DMS 273 treated with DMSO at 0.1 percent for 48 hours (cell line): ENCODE measurements at regions not wholly inside any gene's neighbourhood (a gene's known extent, or its start where the extent isn't known, plus 50 kb on each side); places are given as distances from the start of the nearest gene placed in this dataset.
"Not testable (repeated sequence)": the region's sequence is repeated elsewhere in the genome, so short reads cannot be mapped to it uniquely, and the experiment has no call there.

ENCODE experiments used
- DNase-seq: peaks from one replicate; lab custom pipeline; 2025; lab: John Stamatoyannopoulos, UW

DNA sequence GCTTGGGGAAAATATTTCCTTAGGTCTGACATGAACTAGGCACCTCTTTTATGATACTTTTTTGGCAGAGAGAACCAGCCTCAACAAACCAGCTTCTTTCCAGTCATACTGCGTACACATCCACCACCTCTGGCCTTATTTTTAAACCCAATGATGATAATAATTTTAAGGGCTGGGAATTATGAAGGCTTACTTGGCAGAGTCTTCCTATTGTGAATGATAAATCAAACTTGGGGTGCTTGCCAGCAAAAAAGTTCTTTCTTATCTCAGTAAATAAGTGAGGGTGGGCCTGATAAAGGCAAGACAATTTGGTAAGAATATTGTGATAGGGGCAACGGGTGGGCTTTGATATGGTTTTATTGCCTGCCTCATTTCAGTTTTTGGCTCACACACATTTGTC, 1230.2 kb upstream of the ZEB2 start:
- DNase-seq: no peak

DNA sequence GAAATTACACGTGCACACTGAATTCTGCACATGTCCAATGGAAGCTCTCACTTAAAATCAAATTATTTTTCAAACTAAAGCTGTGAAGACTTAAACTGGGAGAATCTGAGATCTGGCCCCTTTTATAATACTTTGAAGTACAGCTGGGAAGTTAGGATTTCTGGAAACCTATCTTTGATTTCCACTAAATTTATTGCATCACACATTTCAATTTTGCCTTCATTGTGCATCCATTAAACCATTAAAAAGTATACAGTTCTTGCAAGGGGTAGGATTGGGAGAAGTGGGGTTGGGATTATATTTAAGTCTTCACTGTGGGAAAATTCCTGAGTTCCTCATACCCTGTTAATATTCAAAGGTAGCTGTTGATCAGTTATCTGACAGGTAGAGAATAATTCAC, 1229.6 kb upstream of the ZEB2 start:
- no peak for DNase-seq

DNA sequence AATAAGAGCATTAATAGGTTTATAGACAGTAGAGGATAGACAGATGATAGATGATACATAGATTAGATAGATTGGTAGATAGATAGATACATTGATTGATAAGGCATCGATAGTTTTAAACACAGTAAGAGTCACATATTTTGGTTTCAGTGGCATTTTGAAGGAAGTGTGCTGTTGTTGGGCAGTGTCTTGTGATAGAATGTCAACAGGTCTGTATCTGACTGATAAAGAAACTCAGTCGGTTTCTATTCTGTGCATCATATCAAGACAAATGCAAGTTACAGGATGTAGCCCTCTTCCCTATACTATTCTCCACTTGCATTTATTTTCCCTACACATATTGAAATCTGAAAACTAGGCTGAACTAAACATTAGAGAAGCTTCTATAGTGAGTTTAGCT, 1229.0 kb upstream of the ZEB2 start:
- DNase-seq: no peak

DNA sequence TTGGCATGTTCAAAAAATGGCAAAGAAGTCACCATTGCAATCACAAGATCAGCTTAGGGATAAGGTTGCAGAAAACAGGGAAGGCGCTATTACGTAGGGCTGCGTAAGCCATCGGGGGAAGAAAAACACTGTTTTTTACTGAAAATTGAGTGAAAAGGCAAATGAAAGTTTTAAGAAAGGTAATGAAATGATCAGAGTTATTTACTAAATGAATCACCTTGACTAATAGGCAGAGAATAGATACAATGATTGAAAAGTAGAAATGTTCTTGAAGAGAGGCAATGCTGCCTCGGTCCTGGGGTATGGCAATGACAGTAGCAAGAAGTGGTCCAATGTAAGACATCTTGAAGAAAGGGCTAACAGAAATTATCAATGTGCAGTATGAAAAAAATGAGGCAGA, 1227.8 kb upstream of the ZEB2 start:
- DNase-seq: no peak

DNA sequence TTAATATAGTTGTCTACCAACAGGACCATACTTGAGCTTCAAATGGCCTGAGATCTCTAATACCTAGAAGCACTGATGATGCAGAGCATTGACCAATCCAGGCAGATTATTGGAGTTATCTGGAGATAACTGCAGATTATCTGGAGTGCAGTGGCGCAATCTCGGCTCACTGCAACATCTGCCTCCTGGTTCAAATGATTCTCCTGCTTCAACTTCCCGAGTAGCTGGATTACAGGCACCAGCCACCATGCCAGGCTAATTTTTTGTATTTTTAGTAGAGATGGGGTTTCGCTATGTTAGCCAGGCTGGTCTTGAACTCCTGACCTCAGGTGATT, 1225.4 kb upstream of the ZEB2 start:
- not testable (repeated sequence) for DNase-seq

DNA sequence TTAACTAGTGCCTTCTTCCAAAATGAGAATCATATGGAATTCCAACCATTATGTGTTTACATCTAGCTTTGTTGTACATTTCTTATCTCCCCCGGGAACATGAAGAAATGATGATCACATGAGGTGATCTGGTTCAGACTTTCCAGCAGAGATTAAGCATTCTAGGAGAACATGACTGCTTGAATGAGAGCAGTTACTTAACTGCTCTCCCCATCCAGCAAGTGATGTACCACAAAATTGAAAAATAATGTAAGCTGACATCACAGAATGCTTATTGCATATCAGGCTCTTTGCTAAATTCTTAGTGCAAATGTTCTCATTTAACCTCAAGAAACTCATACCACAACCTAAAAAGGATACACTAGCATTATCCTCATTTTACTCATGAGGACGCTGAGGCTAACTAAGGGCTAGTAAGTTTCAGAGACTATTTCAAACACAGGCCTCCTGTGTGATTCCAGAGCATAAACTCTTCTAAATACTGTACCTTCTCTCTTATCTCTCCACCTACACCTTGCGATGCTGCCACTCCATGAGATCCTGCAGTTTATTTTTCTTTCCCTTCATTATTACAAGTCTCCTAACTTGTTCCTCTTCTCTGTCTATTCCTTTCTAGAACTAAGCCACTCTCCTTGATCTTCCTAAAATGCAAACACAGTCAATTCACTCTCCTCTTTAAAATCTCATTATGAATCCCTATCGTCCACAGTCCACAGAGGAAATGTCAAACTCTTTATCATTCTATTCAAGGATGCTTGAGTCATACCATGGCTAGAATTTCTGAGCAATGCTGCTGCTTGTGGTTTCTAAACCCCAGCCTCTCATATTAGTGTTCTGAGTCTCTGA, 1224.8 kb upstream of the ZEB2 start:
- DNase-seq: no peak

DNA sequence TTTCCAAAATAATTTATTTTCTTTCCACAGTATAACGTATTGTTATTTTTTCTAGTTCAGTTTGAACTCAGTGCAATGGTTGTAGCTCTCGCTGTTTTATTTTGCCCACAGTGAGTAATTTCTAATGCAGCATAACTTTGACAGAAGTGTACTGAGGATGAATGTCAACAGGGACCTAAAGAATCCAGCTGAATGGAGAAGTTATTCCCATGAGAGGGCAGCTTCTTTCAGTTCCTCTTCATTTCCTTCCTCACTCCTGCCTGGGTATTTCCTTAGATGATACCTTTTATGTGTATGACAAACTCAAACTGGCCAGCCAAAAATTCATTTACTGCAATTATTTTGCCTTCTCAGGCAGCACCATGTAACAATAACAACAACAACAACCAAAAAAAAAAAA, 1223.1 kb upstream of the ZEB2 start:
- DNase-seq: no peak

DNA sequence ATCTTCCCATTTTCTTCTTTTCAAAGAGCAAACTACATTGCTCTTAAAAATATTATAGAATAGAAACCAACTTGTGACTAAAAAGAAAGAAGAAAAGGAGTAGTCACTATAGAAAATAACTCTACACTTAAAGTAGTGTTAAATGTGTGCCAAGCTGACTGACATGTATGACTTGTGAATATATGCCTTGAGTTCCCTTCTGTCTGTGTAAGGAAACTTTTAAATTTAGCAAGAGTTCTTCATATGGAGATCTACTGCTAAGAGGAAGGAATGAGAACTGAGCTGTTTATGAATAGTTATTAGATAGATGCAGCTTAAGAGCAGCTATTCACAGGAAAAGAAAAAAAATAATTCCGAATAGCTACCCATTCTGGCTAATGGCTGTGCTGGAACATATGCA, 1221.7 kb upstream of the ZEB2 start:
- DNase-seq: no peak

DNA sequence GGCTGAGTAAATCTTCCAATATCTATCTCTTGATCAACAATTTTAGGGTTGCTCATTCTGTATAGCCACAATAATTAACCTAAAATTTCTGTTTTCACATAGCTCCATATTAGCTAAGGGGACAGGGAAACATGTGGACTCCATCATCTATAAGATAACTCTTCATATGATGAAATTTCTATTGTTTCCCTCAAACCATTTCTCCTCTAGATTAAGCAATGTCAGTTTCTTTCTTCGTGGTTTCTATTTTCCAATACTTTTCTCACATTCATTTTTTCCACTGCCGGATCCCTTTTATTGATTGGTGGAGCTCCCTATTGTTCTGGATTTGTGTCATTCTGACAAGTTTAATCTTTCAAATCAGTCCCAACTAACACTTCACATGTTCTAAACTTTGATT, 1221.3 kb upstream of the ZEB2 start:
- no peak for DNase-seq

DNA sequence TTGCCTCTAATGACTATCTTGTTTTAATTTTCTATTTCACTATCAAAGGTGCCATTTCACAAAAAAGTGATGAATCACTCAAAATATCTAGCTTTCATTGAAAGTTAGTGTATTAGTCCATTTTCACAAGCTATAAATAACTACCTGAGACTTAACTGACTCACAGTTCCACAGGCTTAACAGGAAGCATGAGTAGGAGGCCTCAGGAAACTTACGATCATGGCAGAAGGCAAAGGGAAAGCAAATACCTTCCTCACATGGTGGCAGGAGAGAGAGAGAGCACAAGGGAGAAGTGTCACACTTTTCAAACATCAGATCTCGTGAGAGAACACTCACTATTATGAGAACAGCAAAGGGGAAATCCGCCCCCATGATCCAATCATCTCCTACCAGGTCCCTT, 1220.4 kb upstream of the ZEB2 start:
- no peak for DNase-seq

DNA sequence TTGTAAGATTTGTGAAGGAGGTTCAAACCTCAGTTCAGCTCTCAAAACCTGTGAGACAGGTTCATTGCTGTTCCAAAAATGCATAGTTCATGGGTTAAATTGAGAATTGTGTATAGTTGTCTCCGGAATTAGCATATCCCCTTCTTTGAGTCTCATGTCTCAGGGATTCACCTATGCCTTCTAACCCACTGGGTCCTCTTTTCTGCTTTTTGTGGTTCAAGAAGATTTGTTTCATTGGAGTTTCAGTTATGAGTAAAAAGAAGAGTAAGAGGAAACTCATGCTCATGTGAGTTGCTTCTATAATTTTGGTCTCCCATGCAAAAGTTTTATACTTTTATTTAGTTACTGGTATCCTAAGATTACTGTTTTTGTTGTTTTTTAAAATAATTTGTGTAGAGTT, 1219.8 kb upstream of the ZEB2 start:
- no peak for DNase-seq

DNA sequence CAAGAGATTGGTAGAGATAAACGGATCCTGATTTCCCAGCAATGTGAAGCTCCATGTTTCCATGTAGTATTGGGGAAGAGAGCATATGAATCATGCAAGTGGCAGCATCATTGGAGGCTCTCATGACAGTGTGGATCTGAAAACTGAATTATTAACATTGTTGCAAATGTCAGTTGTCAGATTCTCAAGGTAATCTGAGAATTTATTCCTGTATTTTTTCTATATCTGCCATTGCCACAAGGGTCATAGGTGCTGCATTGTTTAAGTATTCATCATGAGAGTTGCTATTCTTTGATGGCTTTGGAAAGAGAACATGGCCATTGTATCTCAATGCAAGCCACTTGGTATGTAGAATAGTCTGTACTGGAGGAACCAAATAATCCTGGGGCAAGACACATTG, 1217.0 kb upstream of the ZEB2 start:
- no peak for DNase-seq

DNA sequence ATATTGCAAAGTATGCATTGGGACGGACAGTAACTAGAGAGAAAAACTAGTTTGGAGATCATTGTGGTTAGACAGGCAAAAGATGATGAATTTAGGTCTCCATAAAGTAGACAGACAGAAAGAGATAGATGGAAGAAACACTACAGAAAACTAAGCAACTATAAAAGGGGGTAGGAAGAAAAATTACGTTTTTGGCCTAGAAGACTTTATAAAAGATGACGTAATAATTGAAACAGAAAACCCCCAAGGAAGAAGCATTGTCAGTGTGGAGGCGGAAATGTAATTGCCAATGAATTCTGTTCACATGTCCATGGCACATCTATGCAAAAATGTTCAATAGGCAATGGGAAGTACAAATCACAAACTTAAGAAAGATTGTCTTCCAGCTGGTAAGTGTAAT, 1211.5 kb upstream of the ZEB2 start:
- no peak for DNase-seq

DNA sequence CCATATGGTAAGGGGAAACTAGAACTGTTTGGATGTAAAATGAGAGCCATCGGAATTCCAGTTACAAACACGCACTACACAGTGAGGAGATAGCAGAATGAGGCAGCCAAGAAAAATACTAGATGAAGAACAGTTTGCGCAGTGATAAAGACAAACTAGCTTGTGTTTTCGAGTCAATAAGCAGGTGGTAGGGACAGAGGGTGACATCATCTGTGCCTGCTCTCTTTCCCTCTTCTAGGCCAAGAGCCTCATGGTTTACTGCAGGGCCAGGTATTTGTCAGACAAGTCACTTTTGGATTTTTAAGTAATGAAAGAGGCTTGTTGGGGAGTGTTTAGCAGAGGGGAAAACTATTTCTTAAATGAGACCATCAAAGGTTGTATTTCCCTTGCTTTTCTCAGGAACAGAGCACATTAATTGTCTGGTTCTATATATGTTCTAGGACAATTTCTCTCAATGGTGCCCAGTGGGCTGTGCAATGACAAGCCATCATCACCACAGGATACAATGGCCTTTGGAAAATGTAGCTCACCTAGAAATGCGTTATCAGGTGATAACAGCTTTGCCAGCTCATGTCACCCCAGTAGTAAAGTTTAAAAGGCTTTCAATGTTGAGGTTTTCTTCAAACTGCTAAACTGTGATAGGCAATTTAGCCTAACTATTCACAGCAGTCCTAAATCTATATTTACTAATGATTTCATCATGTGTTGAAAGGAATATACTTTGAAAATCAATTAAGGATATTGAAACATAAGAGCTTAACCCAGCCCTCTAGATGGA, 1210.3 kb upstream of the ZEB2 start:
- DNase-seq: peak; percentile 50

DNA sequence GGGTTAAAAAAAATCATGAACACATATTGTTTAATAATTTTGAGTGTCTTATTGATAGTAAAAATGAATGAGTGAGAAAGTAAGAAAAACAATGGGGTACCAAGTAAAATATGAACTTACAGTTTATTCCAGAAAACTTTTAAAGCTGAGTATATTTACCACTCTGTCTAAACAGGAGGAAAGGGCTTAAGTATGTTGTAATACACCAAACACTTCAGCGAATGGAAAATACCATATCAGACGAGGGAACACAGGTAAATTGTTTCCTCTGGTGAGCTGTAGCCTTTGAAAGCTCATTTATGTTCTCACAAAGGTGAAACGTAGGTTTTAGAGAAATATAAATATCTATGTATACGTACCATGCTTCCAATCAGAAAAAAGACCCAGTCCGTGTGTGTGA, 1209.6 kb upstream of the ZEB2 start:
- no peak for DNase-seq

DNA sequence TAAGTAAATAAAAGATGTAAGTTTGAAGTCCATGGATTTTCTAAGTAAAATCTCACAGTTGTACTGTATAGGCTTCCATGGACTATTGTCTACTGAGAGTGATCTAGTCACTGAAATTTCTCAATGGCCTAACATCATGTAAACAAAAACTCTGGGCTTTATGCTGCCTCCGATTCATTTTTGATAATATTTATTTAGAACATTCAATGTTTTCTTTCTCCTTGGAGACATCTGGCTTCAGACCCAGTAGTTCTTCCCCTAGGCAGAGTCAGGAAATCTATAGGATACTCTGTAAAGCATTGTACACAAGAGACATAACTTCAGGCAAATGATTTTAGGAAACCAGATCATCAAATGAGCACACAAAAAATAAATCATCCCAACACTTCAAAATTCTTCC, 1208.6 kb upstream of the ZEB2 start:
- no peak for DNase-seq

DNA sequence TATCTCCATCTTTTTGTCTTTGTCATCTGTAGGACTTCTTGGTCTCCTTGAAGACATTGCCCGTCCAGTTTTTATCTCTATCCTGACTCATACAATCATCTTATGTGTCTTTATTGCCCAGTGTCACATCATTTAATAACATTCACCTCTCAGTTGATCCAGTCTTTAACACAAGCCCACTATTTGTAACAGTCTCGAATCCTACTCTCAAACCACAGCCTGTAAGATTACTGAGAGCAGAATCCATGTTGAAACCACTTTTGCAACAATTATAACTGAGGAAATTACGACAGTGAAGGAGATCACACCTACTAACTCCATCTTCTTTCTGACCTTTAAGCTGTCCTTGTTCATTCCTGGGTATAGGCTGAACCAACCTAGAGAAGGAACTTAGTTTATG, 1206.0 kb upstream of the ZEB2 start:
- DNase-seq: no peak

DNA sequence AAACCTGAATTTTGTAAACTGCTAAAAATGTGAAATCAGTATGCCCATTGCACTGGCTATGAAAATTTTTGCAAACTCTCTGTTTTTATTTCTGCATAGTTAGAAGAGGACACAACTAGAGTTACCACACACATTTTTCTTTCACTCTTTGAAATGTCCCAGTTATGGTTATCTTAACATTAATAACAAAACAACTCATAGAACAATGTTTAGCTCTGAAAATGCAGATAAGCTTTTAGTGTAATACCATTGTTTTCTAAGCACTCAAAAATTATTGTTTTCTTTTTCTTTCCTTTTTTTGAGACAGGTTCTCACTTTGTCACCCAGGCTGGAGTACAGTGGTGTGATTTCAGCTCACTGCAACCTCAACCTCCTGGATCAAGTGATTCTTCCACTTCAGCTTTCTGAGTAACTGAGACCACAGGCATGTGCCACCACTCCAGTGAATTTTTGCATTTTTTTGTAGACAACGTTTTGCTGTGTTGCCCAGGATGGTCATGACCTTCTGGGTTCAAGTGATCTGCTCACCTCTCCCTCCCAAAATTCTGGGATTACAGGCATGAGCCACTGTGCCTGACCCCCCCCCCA, 1204.5 kb upstream of the ZEB2 start:
- DNase-seq: no peak

DNA sequence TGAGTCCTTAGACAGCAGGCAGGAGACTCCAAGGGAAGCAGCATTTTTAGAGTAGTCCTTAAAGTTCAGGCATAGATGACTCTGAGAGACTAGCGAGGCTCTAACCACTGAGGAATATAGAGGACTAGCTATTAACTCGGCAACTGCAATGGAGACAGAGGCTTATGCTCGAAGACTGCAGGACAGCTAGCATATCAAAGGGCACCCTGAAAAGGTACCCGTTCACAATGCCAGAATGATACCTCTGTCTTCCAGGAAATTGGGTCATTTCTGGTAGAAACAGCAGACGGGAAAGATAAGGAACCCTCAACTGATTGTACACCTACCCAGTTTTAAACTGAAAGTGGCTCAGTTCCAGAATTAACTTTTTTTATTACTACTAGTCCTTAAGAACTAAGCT, 1204.0 kb upstream of the ZEB2 start:
- no peak for DNase-seq

DNA sequence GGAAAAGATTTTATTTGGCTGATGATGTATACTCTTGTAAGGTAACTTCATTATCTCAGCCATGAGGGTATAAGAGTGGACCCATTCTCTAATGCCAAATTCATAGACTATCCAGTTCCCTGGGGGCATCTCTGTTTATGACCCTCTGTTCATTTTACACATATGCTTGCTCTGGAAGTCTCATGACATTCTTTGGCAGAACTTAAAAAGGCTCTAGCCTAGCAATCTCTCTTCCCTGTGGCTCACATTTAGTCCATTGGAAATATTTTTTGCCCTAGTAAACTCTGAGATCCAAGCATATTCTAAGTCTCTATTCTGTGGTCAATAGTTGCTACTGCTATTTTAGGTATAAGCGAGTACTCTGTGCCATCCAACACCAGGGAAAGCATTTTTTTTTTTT, 1201.8 kb upstream of the ZEB2 start:
- no peak for DNase-seq

DNA sequence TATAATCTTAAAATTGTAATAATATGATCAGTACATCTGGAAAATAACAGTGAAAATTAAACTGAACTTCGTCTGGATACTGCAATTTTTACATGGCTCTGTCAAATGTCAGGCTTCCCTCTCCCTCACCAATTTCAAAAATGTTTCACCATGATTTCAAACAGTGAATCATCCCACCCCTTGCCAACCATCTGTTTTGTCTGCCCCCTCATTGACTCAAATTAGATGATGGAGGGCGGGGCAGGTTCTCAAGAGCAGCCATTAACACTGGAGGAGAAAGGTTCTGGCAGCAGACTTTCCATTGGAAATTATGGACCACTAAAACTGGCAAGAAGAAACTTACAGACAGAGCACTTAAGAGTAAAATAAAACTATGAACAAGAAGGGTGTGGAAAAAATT, 1195.7 kb upstream of the ZEB2 start:
- no peak for DNase-seq

DNA sequence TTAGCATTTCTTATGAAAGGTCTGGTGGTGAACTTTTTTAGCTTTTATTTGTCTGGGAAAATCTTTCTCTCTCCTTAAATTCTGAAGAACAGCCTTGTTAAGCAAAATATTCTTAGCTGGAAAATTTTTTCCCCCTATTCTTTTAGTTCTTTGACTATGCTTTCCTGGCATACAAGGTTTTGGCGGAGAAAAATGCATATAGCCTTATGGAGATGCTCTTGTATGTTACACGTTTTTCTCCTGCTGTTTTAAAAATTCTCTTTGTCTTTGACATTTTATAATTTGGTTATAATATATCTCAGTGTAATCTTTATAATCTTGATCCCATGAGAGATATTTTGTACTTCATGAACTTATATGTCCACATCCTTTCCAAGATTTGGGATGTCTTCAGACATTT, 1190.4 kb upstream of the ZEB2 start:
- no peak for DNase-seq

DNA sequence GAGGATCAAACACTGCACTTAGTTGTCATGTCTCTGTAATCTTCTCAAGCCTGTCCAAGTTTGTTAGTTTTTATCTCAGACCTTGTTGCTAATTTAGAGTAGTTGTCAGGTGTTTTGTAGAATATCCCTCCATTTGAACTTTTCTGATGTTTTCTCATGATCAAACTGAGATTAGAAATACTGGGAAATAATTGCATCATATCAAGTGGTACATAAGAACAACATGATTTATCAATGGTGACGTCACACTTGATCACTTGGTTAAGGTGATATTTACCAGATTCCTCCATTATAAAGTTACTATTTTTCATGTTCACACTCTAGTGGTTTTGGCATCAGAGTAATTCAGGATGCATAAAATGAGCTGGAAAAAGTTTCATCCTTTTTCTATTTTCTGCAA, 1182.4 kb upstream of the ZEB2 start:
- DNase-seq: no peak
